ENCODE measurements at regions not wholly inside any gene's neighbourhood (a gene's known extent, or its start where the extent isn't known, plus 50 kb on each side); places are given as distances from the start of the nearest gene placed in this dataset.

DNA sequence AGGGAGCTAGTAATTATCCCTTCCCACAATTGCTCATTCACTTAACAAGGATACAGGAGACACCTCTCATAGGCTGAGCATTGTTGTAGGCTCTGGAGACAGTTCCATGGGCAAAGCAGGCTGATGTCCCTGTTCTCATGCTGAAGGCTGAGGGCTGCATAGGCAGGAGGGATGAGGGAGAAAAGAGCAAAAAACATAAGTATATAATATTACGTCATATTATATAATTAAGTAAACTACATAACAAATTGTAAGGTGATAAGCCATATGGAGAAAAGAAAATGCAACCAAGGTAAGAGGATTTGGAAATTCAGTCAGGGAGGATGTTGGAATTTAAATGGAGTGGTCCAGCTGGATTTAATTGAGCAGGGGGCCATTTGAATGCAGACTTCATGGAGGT is 380.6 kb upstream of the ST6GAL2 start:
- Mint-ChIP-seq H3K27ac (no peak overlapping the region), H3K4me1 (ENCODE audit: low read depth in 2 of 2) (peaks cover 0 to 2% of the 10 kb centered on the region in 2 donors), H3K36me3 (no peaks in the 10 kb centered on the region), H3K9me3 (no peaks in the 10 kb centered on the region), H3K4me3 (no peak overlapping the region), H3K27me3 (no peaks in the 10 kb centered on the region)
- no peak for ATAC-seq
- no peak for DNase-seq (ENCODE audit: low spot score)

DNA sequence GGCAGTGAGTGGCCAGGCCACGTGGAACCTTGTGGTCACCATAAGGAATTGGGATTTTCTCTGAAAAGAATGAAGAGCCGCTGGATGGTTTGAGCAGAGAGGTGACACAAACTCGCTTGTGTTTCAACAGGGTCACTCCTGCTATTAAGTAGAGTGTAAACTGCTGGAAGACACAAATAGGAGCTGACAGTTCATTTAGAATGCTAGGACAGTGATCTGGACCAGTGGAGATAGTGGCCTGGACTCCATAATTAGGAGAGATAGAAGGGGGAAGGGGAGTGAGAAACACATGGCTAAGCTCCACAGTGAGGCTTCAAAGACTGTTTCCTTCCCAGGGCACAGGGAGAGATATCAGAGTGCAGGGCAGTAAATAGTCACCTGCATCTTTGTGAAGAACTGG is 381.1 kb upstream of the ST6GAL2 start:
- Mint-ChIP-seq H3K36me3 (no peaks in the 10 kb centered on the region), H3K9me3 (no peaks in the 10 kb centered on the region), H3K27me3 (no peaks in the 10 kb centered on the region), H3K4me3 (no peak overlapping the region), H3K27ac (no peak overlapping the region), H3K4me1 (ENCODE audit: low read depth in 2 of 2) (peaks cover 0 to 2% of the 10 kb centered on the region in 2 donors)
- ATAC-seq (no peak), DNase-seq (ENCODE audit: low spot score) (no peak)

DNA sequence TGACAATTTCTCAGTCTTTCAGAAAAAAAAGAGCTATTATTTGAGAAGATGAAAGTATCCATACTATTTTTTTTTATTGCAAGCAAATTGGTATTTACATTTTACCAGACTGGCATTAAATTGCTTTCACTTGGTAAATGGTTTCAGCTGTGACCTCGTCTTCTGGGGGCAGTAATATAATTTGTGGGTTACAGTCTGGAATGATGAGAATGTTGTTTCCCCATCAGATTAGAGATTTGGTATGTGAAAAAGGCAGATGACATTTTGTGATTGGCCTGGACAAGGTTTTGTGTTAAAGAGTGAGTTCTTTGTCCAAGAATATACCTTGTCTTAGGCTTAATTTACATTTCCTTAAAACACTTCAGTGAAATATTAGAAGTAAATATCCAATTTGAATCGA is 390.1 kb upstream of the ST6GAL2 start:
- Mint-ChIP-seq H3K36me3 (no peaks in the 10 kb centered on the region), H3K4me3 (no peak overlapping the region), H3K27ac (no peak overlapping the region), H3K9me3 (peaks cover 10% of the 10 kb centered on the region), H3K27me3 (no peaks in the 10 kb centered on the region), H3K4me1 (ENCODE audit: low read depth in 2 of 2) (no peaks in the 10 kb centered on the region)
- DNase-seq (ENCODE audit: low spot score) (no peak), ATAC-seq (no peak)

DNA sequence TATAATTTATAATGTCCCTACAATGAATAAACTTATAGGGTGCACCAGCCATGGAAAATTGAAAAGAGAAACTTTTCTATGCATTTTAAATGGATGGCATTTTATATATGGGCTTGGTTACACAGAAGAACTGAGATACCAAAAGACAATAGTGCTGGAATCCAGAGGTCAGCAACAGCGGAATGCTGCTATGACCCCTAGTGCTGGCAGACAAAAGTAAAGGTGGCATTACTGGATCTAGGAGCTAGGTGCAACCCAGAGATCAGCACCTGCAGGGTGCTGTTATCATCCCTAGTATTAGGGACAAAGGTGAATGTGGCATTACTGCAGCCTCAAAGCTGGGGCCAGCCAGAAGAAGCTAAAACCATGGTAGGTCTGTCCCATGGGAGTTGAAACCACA is 392.7 kb upstream of the ST6GAL2 start:
- no peaks in the 10 kb centered on the region for H3K36me3 Mint-ChIP-seq
- H3K4me3 Mint-ChIP-seq, result no peak overlapping the region
- no peaks in the 10 kb centered on the region for H3K27me3 Mint-ChIP-seq
- peaks cover 6% of the 10 kb centered on the region for H3K9me3 Mint-ChIP-seq
- no peak for DNase-seq (ENCODE audit: low spot score)
- ATAC-seq, result no peak
- H3K4me1 Mint-ChIP-seq (ENCODE audit: low read depth in 2 of 2), result no peaks in the 10 kb centered on the region
- no peak overlapping the region for H3K27ac Mint-ChIP-seq

DNA sequence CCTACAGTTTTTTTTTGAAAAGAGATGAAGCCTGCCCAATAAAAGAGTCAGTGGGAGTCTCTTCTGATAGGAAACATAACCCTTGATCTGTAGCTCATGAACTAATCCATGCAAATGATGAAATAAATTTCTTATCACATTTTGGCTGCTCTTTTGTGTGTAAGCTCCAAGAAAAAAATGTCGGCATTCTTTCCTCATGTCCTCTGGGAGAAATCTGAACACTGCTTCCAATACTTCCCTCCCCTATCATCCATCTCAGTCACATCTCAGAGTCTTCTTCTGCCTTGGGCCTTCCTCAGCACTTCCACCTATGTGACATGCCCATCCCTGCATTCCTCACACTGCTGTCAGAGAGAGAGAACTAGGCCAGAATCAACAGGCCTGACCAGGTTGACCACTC is 395.7 kb upstream of the ST6GAL2 start:
- DNase-seq (ENCODE audit: low spot score) (no peak), ATAC-seq (no peak)
- Mint-ChIP-seq H3K36me3 (no peaks in the 10 kb centered on the region), H3K4me3 (no peak overlapping the region), H3K27ac (no peak overlapping the region), H3K27me3 (no peaks in the 10 kb centered on the region), H3K9me3 (peaks cover 7% of the 10 kb centered on the region), H3K4me1 (ENCODE audit: low read depth in 2 of 2) (no peaks in the 10 kb centered on the region)

DNA sequence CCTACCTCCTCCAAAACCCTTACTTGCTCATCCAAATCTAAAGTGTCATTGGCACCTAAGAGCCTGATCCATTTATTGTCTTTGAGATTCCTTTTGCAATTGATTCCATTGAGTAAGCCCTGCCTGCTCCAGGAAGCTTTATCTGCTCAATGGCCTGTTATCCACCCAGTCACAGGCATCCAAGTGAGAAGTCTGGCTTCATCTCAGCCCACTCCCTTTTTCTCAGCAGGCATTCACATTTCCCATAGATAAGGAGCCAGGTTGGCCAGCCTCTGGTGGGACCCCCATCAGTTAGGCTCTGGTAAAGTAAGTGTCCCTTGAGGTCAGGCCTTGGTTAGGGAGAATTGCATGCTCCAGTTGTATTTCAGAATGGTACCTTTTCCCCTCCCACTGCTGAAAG is 396.2 kb upstream of the ST6GAL2 start:
- H3K27ac Mint-ChIP-seq, result no peak overlapping the region
- no peak for ATAC-seq
- H3K4me3 Mint-ChIP-seq, result no peak overlapping the region
- DNase-seq (ENCODE audit: low spot score), result no peak
- no peaks in the 10 kb centered on the region for H3K36me3 Mint-ChIP-seq
- H3K4me1 Mint-ChIP-seq (ENCODE audit: low read depth in 2 of 2), result no peaks in the 10 kb centered on the region
- peaks cover 4% of the 10 kb centered on the region for H3K9me3 Mint-ChIP-seq
- H3K27me3 Mint-ChIP-seq, result no peaks in the 10 kb centered on the region

DNA sequence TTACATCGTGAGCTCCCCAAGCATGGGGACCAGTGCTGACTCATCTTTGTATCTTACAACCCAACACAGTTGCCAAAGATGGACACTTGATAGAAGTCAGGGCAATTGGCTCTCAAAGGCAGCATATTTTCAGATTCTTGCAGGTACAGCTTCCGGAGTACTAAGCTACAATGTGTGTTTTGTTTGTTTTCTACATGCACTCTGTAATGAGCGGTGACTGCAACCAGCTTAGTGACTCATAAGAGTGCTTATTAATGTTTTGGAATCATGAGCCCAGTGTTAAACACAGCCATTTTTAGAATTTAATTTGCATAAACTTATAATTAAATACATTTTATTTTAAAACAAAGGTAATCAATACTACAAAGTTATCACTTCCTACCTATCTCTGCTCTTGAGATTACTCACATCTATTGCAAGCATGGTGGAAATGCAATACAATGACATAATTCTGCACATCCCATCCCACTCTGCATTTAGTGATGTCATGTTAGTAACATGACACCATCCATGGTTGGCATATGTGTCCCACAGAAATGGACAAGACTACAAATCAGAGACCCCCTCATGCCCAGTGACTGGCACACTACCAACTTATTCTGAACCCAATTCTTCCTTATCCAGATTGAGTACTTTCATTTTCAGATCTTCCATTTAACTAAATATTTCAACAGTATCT is 399.8 kb upstream of the ST6GAL2 start:
- peaks cover 13% of the 10 kb centered on the region for H3K9me3 Mint-ChIP-seq
- no peaks in the 10 kb centered on the region for H3K27me3 Mint-ChIP-seq
- no peaks in the 10 kb centered on the region for H3K4me1 Mint-ChIP-seq (ENCODE audit: low read depth in 2 of 2)
- ATAC-seq (no peak), DNase-seq (ENCODE audit: low spot score) (no peak)
- H3K27ac Mint-ChIP-seq, result no peak overlapping the region
- no peaks in the 10 kb centered on the region for H3K36me3 Mint-ChIP-seq
- H3K4me3 Mint-ChIP-seq, result no peak overlapping the region

DNA sequence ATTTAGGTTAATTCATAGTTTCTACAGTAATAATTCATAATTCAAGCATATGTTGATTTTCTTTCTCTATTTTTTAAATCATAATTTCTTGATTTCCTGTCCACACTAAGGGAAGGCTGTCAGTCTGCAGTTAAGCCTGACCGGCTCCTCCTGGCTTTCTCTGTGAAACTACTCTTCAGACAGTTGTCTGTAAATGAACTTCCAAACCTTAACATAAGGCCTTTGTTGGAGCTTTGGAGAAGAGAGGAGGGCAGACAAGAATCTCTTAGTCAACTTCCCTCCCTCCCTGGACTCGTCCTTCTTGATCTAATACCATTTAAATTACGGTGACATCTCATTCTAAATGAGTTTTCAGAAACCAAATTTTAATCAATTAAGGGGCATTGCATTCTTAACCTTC is 404.1 kb upstream of the ST6GAL2 start:
- ATAC-seq (no peak), DNase-seq (ENCODE audit: low spot score) (no peak)
- no peak overlapping the region for H3K27ac Mint-ChIP-seq
- H3K4me3 Mint-ChIP-seq, result no peak overlapping the region
- peaks cover 8% of the 10 kb centered on the region for H3K9me3 Mint-ChIP-seq
- H3K36me3 Mint-ChIP-seq, result no peaks in the 10 kb centered on the region
- no peaks in the 10 kb centered on the region for H3K27me3 Mint-ChIP-seq
- H3K4me1 Mint-ChIP-seq (ENCODE audit: low read depth in 2 of 2), result no peaks in the 10 kb centered on the region

DNA sequence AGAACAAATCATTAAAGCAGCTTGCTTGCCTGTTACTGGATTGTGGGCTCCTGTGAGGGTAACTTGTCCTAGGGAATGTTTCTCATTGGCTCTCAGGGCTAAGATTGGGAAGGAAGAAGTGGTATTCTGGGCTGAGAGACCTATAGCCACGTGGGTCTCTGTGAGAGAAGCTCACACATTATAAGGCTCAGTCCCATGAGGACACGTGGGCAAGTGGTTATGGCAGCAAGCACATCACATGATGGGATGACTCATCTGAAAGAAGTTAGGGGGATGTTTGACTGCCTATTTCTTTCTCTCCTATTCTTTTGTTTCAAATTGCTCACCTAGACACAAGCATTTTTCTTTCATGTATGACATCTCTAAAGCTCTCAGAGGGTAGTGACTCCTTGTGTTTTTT is 418.0 kb upstream of the ST6GAL2 start:
- Mint-ChIP-seq H3K9me3 (peaks cover 26% of the 10 kb centered on the region), H3K27me3 (no peaks in the 10 kb centered on the region), H3K4me3 (no peak overlapping the region), H3K4me1 (ENCODE audit: low read depth in 2 of 2) (no peaks in the 10 kb centered on the region), H3K27ac (no peak overlapping the region), H3K36me3 (peaks cover 6% of the 10 kb centered on the region)
- ATAC-seq, result no peak
- DNase-seq (ENCODE audit: low spot score), result no peak

DNA sequence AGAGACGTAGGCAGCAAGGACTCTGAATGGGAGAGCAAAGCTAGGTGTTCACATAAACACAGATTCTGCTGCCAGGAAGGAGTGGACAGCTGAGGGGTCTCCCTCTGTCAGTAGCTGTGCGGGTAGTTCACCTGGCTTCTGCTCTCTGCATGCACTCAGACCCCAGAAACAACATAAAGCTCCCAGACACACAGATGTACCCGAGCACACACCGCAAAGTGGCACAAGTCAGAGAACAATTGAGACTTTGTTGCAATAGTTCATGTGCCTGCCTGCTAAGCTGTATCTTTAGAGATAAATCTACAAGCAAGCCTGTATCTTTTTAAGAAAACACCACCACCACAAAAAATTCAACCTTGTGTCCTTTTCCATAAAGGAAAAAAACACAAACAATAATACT is 420.0 kb upstream of the ST6GAL2 start:
- H3K36me3 Mint-ChIP-seq, result peaks cover 12% of the 10 kb centered on the region
- H3K9me3 Mint-ChIP-seq, result peaks cover 32% of the 10 kb centered on the region
- ATAC-seq (no peak), DNase-seq (ENCODE audit: low spot score) (no peak)
- H3K4me1 Mint-ChIP-seq (ENCODE audit: low read depth in 2 of 2), result no peaks in the 10 kb centered on the region
- H3K27ac Mint-ChIP-seq, result no peak overlapping the region
- H3K4me3 Mint-ChIP-seq, result no peak overlapping the region
- no peaks in the 10 kb centered on the region for H3K27me3 Mint-ChIP-seq

DNA sequence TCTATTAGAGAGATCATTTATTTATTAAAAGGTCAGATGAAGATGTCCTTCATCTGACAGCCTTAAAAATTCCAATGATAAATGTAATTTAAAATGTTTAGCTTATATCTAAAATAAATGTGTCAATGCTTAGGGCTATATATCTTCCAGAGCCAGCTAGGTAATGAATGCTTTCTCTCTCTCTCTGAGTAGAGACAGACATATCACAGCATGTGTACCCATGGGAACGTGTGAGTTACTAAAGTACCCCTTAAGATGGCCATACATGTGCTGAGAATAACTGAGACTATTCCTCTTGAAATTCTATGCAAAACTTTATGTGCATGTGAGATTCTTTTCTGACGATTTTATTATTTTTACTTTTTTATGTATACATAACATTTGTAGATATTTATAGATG is 420.9 kb upstream of the ST6GAL2 start:
- Mint-ChIP-seq H3K4me1 (ENCODE audit: low read depth in 2 of 2) (no peaks in the 10 kb centered on the region), H3K9me3 (peaks cover 30% of the 10 kb centered on the region), H3K27me3 (no peaks in the 10 kb centered on the region), H3K4me3 (no peak overlapping the region), H3K36me3 (peaks cover 8% of the 10 kb centered on the region), H3K27ac (no peak overlapping the region)
- DNase-seq (ENCODE audit: low spot score) (no peak), ATAC-seq (no peak)

DNA sequence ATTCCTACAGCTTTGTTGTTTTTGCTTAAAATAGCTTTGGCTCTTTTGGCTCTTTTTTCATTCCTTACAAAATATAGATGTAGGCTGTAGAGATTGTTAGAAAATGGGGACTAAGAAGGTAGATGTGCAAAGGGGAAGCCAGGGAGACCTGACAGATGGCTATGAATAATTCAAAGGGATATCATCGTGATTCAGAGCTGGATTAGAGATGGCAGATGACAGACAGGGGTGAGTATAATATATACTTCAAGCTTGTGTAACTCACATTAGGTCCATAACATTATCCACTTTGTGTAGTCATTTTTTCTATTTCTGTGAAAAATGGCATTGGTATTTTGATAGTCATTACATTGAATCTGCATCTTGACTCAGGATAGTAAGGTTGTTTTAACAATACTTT is 422.9 kb upstream of the ST6GAL2 start:
- Mint-ChIP-seq H3K36me3 (peaks cover 6% of the 10 kb centered on the region), H3K4me1 (ENCODE audit: low read depth in 2 of 2) (no peaks in the 10 kb centered on the region), H3K9me3 (peaks cover 24% of the 10 kb centered on the region), H3K27me3 (no peaks in the 10 kb centered on the region), H3K4me3 (no peak overlapping the region), H3K27ac (no peak overlapping the region)
- no peak for DNase-seq (ENCODE audit: low spot score)
- no peak for ATAC-seq

DNA sequence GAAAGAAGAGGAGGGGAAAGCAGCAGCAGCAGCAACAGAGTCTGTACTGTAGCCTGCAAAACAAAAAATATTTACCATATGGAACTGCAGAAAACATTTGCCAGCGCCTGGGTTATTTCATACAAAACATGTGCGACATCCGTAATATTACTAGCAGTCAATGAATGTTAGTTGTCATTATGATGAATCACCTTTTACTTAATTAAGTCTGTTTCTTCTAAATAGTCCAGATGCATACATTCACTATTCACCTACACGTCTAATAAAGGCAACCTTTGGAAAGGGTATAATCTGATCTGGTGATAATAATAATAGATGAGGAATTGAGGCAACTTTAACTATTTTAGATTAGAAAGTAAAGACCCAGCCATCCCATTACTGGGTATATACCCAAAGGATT is 426.3 kb upstream of the ST6GAL2 start:
- H3K4me3 Mint-ChIP-seq, result no peak overlapping the region
- ATAC-seq, result no peak

DNA sequence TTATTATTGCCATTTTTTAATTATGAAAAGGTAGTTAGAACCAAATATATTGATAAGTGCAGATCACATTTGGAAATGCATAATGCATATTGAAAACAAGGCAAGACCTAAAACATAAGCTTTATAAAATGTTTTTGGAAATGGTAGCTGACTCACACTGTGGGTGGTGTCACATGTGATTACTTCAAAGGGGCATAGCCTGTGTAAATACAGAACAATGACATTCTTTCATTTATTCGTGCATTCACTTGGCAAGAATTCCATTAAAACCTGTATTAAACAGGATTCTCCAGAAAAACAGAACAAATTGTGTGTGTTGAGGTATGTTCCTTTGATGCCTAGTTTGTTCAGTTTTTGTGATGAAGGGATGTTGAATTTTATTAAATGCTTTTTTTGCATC is 427.3 kb upstream of the ST6GAL2 start:
- Mint-ChIP-seq H3K27me3 (no peaks in the 10 kb centered on the region), H3K4me1 (ENCODE audit: low read depth in 2 of 2) (no peaks in the 10 kb centered on the region), H3K9me3 (peaks cover 22% of the 10 kb centered on the region), H3K36me3 (peaks cover 6% of the 10 kb centered on the region), H3K4me3 (no peak overlapping the region), H3K27ac (no peak overlapping the region)
- ATAC-seq (no peak), DNase-seq (ENCODE audit: low spot score) (no peak)

More for the DNA sequence above, 426.3 kb upstream of the ST6GAL2 start:
- Mint-ChIP-seq H3K4me1 (ENCODE audit: low read depth in 2 of 2) (no peaks in the 10 kb centered on the region), H3K27ac (no peak overlapping the region), H3K27me3 (no peaks in the 10 kb centered on the region), H3K36me3 (peaks cover 6% of the 10 kb centered on the region), H3K9me3 (peaks cover 30% of the 10 kb centered on the region)
- no peak for DNase-seq (ENCODE audit: low spot score)

DNA sequence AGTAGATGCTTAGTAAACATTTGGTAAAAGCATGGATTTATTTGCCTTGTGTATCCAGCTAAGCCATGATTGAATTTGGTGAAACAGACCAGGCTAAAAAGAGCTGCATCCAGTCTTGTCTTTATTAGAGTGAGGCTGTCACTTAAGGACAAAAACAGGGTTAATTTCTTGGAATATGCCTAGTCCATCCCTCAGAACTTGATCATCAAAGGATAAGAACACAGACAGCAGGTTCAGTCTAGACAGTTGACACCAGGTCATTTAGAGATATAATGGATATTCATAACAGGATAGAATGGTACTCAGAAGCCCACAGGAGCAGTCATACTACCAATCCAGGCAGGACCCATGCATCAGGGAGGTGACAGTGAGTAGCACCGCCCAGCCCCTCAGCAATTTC is 434.9 kb upstream of the ST6GAL2 start:
- Mint-ChIP-seq H3K27me3 (no peaks in the 10 kb centered on the region), H3K36me3 (no peaks in the 10 kb centered on the region), H3K4me1 (ENCODE audit: low read depth in 2 of 2) (no peaks in the 10 kb centered on the region), H3K9me3 (peaks cover 15% of the 10 kb centered on the region), H3K27ac (no peak overlapping the region), H3K4me3 (no peak overlapping the region)
- DNase-seq (ENCODE audit: low spot score) (no peak), ATAC-seq (no peak)

Measured in natural killer cell treated with Interleukin-12 subunit alpha and Interleukin-12 subunit beta and Interleukin-15 and Interleukin-18, amount 100 ng/mL, for 72 hours (primary cell).